Subcutaneous abdominal adipose tissue (tissue), 5 donors: ENCODE measurements at regions not wholly inside any gene's neighbourhood (a gene's known extent, or its start where the extent isn't known, plus 50 kb on each side); places are given as distances from the start of the nearest gene placed in this dataset.
"Not testable (repeated sequence)": the region's sequence is repeated elsewhere in the genome, so short reads cannot be mapped to it uniquely, and the experiment has no call there.

Source experiments
- H3K27ac ChIP-seq: one replicate; pipeline ENCODE4 v1.7.0; 2013; ENCODE audit warnings: low read depth, mild to moderate bottlenecking, inconsistent platforms, low read length, moderate library complexity
- H3K27me3 ChIP-seq, 5 donors: one replicate each; pipeline ENCODE4 v1.7.0; 2013; ENCODE audit warnings: low read length in 5 of 5, inconsistent platforms in 1 of 5; ENCODE audit not compliant: control insufficient read depth in 5 of 5, insufficient read depth in 4 of 5
- H3K36me3 ChIP-seq, 5 donors: one replicate each; pipeline ENCODE4 v1.7.0; 2013; ENCODE audit warnings: low read length in 5 of 5; ENCODE audit not compliant: control insufficient read depth in 5 of 5, insufficient read depth in 5 of 5
- H3K4me1 ChIP-seq, 5 donors: one replicate each; pipeline ENCODE4 v1.7.0; 2013; ENCODE audit warnings: low read length in 5 of 5, mild to moderate bottlenecking in 3 of 5, moderate library complexity in 1 of 5; ENCODE audit not compliant: control insufficient read depth in 5 of 5, insufficient read depth in 5 of 5
- H3K4me3 ChIP-seq, 5 donors: one replicate each; pipeline ENCODE4 v1.7.0; 2013; ENCODE audit warnings: low read length in 5 of 5, low read depth in 1 of 5
- H3K9ac ChIP-seq, 5 donors: one replicate each; pipeline ENCODE4 v1.7.0; 2013; ENCODE audit warnings: low read length in 5 of 5, mild to moderate bottlenecking in 4 of 5, moderate library complexity in 3 of 5
- H3K9me3 ChIP-seq, 5 donors: one replicate each; pipeline ENCODE4 v1.7.0; 2013; ENCODE audit warnings: low read length in 5 of 5; ENCODE audit not compliant: control insufficient read depth in 5 of 5
- donor health status: healthy.
- donor health status: healthy.
- donor health status: healthy.
- donor health status: healthy.
- donor health status: healthy.

GRCh38 chr9:26789959-26790358, 102.6 kb downstream of the CAAP1 start:
- no peaks in the 10 kb centered on the region for H3K36me3 ChIP-seq
- H3K4me3 ChIP-seq = no peak overlapping the region
- peaks cover 0 to 4% (median 0%) of the 10 kb centered on the region in 5 donors for H3K9me3 ChIP-seq
- H3K9ac ChIP-seq = no peak overlapping the region
- no peaks in the 10 kb centered on the region for H3K4me1 ChIP-seq
- no peak overlapping the region for H3K27ac ChIP-seq
- no peaks in the 10 kb centered on the region for H3K27me3 ChIP-seq

- Histone ChIP-seq H3K4me3 (no peak overlapping the region), H3K9me3 (no peaks in the 10 kb centered on the region), H3K9ac (no peak overlapping the region)
Observed at GRCh38 chr9:26786564-26786963, 106.0 kb downstream of the CAAP1 start.

GRCh38 chr9:26782899-26783298, 109.7 kb downstream of the CAAP1 start:
- no peaks in the 10 kb centered on the region for H3K4me1 ChIP-seq
- no peak overlapping the region for H3K9ac ChIP-seq
- H3K27me3 ChIP-seq = no peaks in the 10 kb centered on the region
- no peaks in the 10 kb centered on the region for H3K36me3 ChIP-seq
- H3K9me3 ChIP-seq = peaks cover 0 to 3% (median 0%) of the 10 kb centered on the region in 5 donors
- H3K4me3 ChIP-seq = no peak overlapping the region
- H3K27ac ChIP-seq = no peak overlapping the region

More at GRCh38 chr9:26786564-26786963, 106.0 kb downstream of the CAAP1 start:
- H3K27me3 ChIP-seq = no peaks in the 10 kb centered on the region
- no peaks in the 10 kb centered on the region for H3K4me1 ChIP-seq
- no peak overlapping the region for H3K27ac ChIP-seq
- H3K36me3 ChIP-seq = no peaks in the 10 kb centered on the region

- Histone ChIP-seq H3K27ac (no peak overlapping the region), H3K4me1 (no peaks in the 10 kb centered on the region), H3K27me3 (no peaks in the 10 kb centered on the region), H3K9ac (no peak overlapping the region), H3K36me3 (no peaks in the 10 kb centered on the region), H3K9me3 (peaks cover 0 to 3% (median 0%) of the 10 kb centered on the region in 5 donors), H3K4me3 (no peak overlapping the region)
Observed at GRCh38 chr9:26781906-26782305, 110.7 kb downstream of the CAAP1 start.

GRCh38 chr9:26780307-26780706, 112.3 kb downstream of the CAAP1 start:
- H3K9ac ChIP-seq, H3K9me3 ChIP-seq, H3K27me3 ChIP-seq, H3K4me3 ChIP-seq, H3K4me1 ChIP-seq, H3K27ac ChIP-seq, H3K36me3 ChIP-seq: not testable (repeated sequence)

GRCh38 chr9:26779062-26779461, 113.5 kb downstream of the CAAP1 start:
- Histone ChIP-seq H3K27ac (no peak overlapping the region), H3K4me3 (no peak overlapping the region), H3K9ac (no peak overlapping the region), H3K4me1 (no peaks in the 10 kb centered on the region), H3K9me3 (peaks cover 0 to 3% (median 0%) of the 10 kb centered on the region in 5 donors), H3K36me3 (no peaks in the 10 kb centered on the region), H3K27me3 (no peaks in the 10 kb centered on the region)

GRCh38 chr9:26775391-26775790, 117.2 kb downstream of the CAAP1 start:
- Histone ChIP-seq H3K4me3 (no peak overlapping the region), H3K9ac (no peak overlapping the region), H3K27me3 (no peaks in the 10 kb centered on the region), H3K36me3 (no peaks in the 10 kb centered on the region), H3K27ac (no peak overlapping the region), H3K9me3 (peaks cover 0 to 4% (median 0%) of the 10 kb centered on the region in 5 donors), H3K4me1 (no peaks in the 10 kb centered on the region)

- H3K9ac ChIP-seq = no peak overlapping the region
- no peaks in the 10 kb centered on the region for H3K27me3 ChIP-seq
- no peak overlapping the region for H3K4me3 ChIP-seq
- no peaks in the 10 kb centered on the region for H3K36me3 ChIP-seq
- no peak overlapping the region for H3K27ac ChIP-seq
- H3K4me1 ChIP-seq = no peaks in the 10 kb centered on the region
- peaks cover 0 to 2% (median 0%) of the 10 kb centered on the region in 5 donors for H3K9me3 ChIP-seq
Observed at GRCh38 chr9:26773056-26773455, 119.5 kb downstream of the CAAP1 start.

- H3K27me3 ChIP-seq = no peaks in the 10 kb centered on the region
- no peak overlapping the region for H3K9ac ChIP-seq
- peaks cover 0 to 2% (median 0%) of the 10 kb centered on the region in 5 donors for H3K9me3 ChIP-seq
- no peak overlapping the region for H3K4me3 ChIP-seq
- H3K36me3 ChIP-seq = no peaks in the 10 kb centered on the region
- no peaks in the 10 kb centered on the region for H3K4me1 ChIP-seq
- no peak overlapping the region for H3K27ac ChIP-seq
Observed at GRCh38 chr9:26770821-26771220, 121.8 kb downstream of the CAAP1 start.

- no peaks in the 10 kb centered on the region for H3K36me3 ChIP-seq
- H3K9ac ChIP-seq = no peak overlapping the region
- H3K4me3 ChIP-seq = no peak overlapping the region
- H3K27me3 ChIP-seq = no peaks in the 10 kb centered on the region
- H3K27ac ChIP-seq = no peak overlapping the region
- H3K9me3 ChIP-seq = peaks cover 0 to 2% (median 0%) of the 10 kb centered on the region in 5 donors
- no peaks in the 10 kb centered on the region for H3K4me1 ChIP-seq
Observed at GRCh38 chr9:26768145-26768544, 124.5 kb downstream of the CAAP1 start.

- H3K36me3 ChIP-seq = no peaks in the 10 kb centered on the region
- no peaks in the 10 kb centered on the region for H3K27me3 ChIP-seq
- H3K4me1 ChIP-seq = no peaks in the 10 kb centered on the region
- H3K27ac ChIP-seq = no peak overlapping the region
- no peaks in the 10 kb centered on the region for H3K9me3 ChIP-seq
- H3K4me3 ChIP-seq = no peak overlapping the region
- H3K9ac ChIP-seq = no peak overlapping the region
Observed at GRCh38 chr9:26760675-26761074, 131.9 kb downstream of the CAAP1 start.
